ENCODE measurements at regions not wholly inside any gene's neighbourhood (a gene's known extent, or its start where the extent isn't known, plus 50 kb on each side); places are given as distances from the start of the nearest gene placed in this dataset.
"Not testable (repeated sequence)": the region's sequence is repeated elsewhere in the genome, so short reads cannot be mapped to it uniquely, and the experiment has no call there.

- no peak for TF ChIP-seq ZNF532 (CRISPR knock-in tag; IDR thresholded peaks at IDR 0.05; ENCODE audit: borderline replicate concordance)
- TF ChIP-seq TP53 (CRISPR knock-in tag; IDR thresholded peaks at IDR 0.05) = no peak
- no peak for TF ChIP-seq MAX (CRISPR knock-in tag; IDR thresholded peaks at IDR 0.05)
Observed at GRCh38 chr1:186250529-186250928, 124.5 kb downstream of the TPR start (continued).

- DNase-seq (ENCODE audit: low spot score); H3K4me3 Mint-ChIP-seq; H3K27me3 Mint-ChIP-seq (ENCODE audit: low read depth); POLR2A ChIA-PET; H3K4me1 Mint-ChIP-seq; CTCF ChIA-PET; H3K27ac Mint-ChIP-seq; ATAC-seq: not testable (repeated sequence)
- Mint-ChIP-seq H3K9me3 (peaks cover 60% of the 10 kb centered on the region), H3K36me3 (peaks cover 44% of the 10 kb centered on the region)
Observed at GRCh38 chr1:186248608-186249007, 126.4 kb downstream of the TPR start.

GRCh38 chr1:186244825-186245224 lies 130.2 kb downstream of the TPR start:
- ChIA-PET CTCF (interaction anchor here (1.0 to 1.7 kb wide), 4 partner anchors 16 to 564 kb away, joined by 3 to 8 read pairs (median 4); partner anchors contain the start of gene HMCN1), POLR2A (no interaction called here)
- ATAC-seq (peak; percentile 97), DNase-seq (ENCODE audit: low spot score) (peak; percentile 58)
- H3K27me3 Mint-ChIP-seq (ENCODE audit: low read depth) = no peaks in the 10 kb centered on the region
- peaks cover 2% of the 10 kb centered on the region; the same call in 1 of the 2 replicates for H3K4me1 Mint-ChIP-seq
- H3K9me3 Mint-ChIP-seq = peaks cover 39% of the 10 kb centered on the region
- no peak overlapping the region for H3K27ac Mint-ChIP-seq
- H3K36me3 Mint-ChIP-seq = peaks cover 32% of the 10 kb centered on the region
- H3K4me3 Mint-ChIP-seq = no peak overlapping the region
- TF ChIP-seq AFF4 (CRISPR knock-in tag; IDR thresholded peaks at IDR 0.05; ENCODE audit: borderline replicate concordance) = no peak
- no peak for TF ChIP-seq MXD4 (CRISPR knock-in tag; IDR thresholded peaks at IDR 0.05; ENCODE audit: borderline replicate concordance)
- TF ChIP-seq CTCF (IDR thresholded peaks at IDR 0.05) = peak; percentile 33; the same call in 1 of the 2 replicates
- no peak for TF ChIP-seq ZNF138 (CRISPR knock-in tag; conservative IDR thresholded peaks at IDR 0.05)
- TF ChIP-seq SP1 (CRISPR knock-in tag; conservative IDR thresholded peaks at IDR 0.05) = no peak
- no peak for TF ChIP-seq ZBTB21 (CRISPR knock-in tag; IDR thresholded peaks at IDR 0.05; ENCODE audit: borderline replicate concordance)
- no peak for TF ChIP-seq OVOL2 (CRISPR knock-in tag; IDR thresholded peaks at IDR 0.05; ENCODE audit: borderline replicate concordance)
- no peak for TF ChIP-seq ZNF423 (CRISPR knock-in tag; IDR thresholded peaks at IDR 0.05)
